Effector memory CD4-positive, alpha-beta T cell (primary cell): ENCODE measurements at regions not wholly inside any gene's neighbourhood (a gene's known extent, or its start where the extent isn't known, plus 50 kb on each side); places are given as distances from the start of the nearest gene placed in this dataset.
"Not testable (repeated sequence)": the region's sequence is repeated elsewhere in the genome, so short reads cannot be mapped to it uniquely, and the experiment has no call there.

Experiments used
- DNase-seq, 3 donors: peaks; one replicate each; pipeline ENCODE4 v3.0.0-alpha.2; 2020
- H3K27ac ChIP-seq: 2 replicates; pipeline ENCODE4 v1.7.0; 2013; ENCODE audit warnings: mild to moderate bottlenecking, low read length, moderate library complexity; ENCODE audit not compliant: insufficient read depth, poor library complexity, severe bottlenecking
- H3K27me3 ChIP-seq: replicated peaks from 2 replicates; pipeline ENCODE4 v1.7.0; 2013; ENCODE audit warnings: mild to moderate bottlenecking, low read length; ENCODE audit not compliant: insufficient read depth, control insufficient read depth, poor library complexity, severe bottlenecking
- H3K36me3 ChIP-seq: 2 replicates; pipeline ENCODE4 v1.7.0; 2013; ENCODE audit warnings: mild to moderate bottlenecking, low read length, moderate library complexity; ENCODE audit not compliant: control insufficient read depth, insufficient read depth
- H3K4me1 ChIP-seq: 2 replicates; pipeline ENCODE4 v1.7.0; 2013; ENCODE audit warnings: low read length, mild to moderate bottlenecking; ENCODE audit not compliant: control insufficient read depth, insufficient read depth, poor library complexity, severe bottlenecking
- H3K4me3 ChIP-seq: 2 replicates; pipeline ENCODE4 v1.7.0; 2013; ENCODE audit warnings: low read length, low read depth, mild to moderate bottlenecking; ENCODE audit not compliant: insufficient read depth, poor library complexity, severe bottlenecking
- H3K9me3 ChIP-seq: 2 replicates; pipeline ENCODE4 v1.7.0; 2013; ENCODE audit warnings: mild to moderate bottlenecking, low read length, moderate library complexity; ENCODE audit not compliant: control insufficient read depth

- H3K4me1 ChIP-seq: no peaks in the 10 kb centered on the region
- H3K27me3 ChIP-seq: no peaks in the 10 kb centered on the region
- no peaks in the 10 kb centered on the region for H3K9me3 ChIP-seq
- no peak for DNase-seq
- H3K4me3 ChIP-seq: no peak overlapping the region
- no peaks in the 10 kb centered on the region for H3K36me3 ChIP-seq
- H3K27ac ChIP-seq: no peak overlapping the region
Measured at GRCh38 chr3:139231555-139232281, 112.1 kb upstream of the MRPS22 start.

DNA sequence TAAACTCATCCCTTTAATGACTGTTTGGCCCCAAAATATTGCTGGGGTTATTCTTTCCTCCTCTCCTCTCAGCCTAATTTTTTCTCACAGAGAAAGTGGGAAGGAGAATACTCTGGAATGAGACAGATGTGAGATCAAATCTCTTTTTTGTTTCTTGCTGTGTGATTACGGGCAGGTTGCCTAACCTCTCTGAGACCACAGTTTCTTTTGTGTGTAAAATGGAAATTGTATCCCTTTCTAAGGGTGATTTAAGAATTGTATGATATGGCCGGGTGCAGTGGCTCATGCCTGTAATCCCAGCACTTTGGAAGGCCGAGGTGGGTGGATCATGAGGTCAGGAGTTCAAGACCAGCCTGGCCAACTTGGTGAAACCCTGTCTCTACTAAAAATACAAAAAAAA is 111.5 kb upstream of the MRPS22 start:
- not testable (repeated sequence) for DNase-seq, H3K4me3 ChIP-seq, H3K4me1 ChIP-seq, H3K27ac ChIP-seq, H3K27me3 ChIP-seq, H3K36me3 ChIP-seq, H3K9me3 ChIP-seq

DNA sequence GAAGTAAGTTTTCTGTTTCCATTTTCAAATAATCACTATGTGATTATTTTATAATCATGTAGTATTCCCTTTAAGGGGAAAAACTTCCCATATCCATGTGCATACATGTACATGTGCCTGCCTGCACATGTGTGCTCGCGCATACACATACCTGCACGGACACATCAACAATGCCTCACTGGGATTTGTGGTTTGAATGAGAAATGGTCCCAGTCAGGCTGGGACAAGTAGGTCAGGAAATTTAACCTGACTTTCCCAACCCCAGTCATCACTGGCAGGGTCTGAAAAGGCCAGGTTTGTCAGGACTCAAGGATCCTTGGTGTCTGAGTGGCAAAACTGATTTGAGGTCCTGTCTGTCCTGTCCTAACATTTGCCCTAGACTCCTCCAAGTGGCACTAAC is 109.3 kb upstream of the MRPS22 start:
- no peak overlapping the region for H3K4me3 ChIP-seq
- no peaks in the 10 kb centered on the region for H3K36me3 ChIP-seq
- no peaks in the 10 kb centered on the region for H3K4me1 ChIP-seq
- H3K27ac ChIP-seq: no peak overlapping the region
- DNase-seq: no peak
- no peaks in the 10 kb centered on the region for H3K27me3 ChIP-seq
- no peaks in the 10 kb centered on the region for H3K9me3 ChIP-seq

- DNase-seq: no peak
- Histone ChIP-seq H3K27ac (no peak overlapping the region), H3K4me1 (no peaks in the 10 kb centered on the region), H3K36me3 (no peaks in the 10 kb centered on the region), H3K4me3 (no peak overlapping the region), H3K27me3 (no peaks in the 10 kb centered on the region), H3K9me3 (no peaks in the 10 kb centered on the region)
Measured at GRCh38 chr3:139235192-139235591, 108.6 kb upstream of the MRPS22 start.

DNA sequence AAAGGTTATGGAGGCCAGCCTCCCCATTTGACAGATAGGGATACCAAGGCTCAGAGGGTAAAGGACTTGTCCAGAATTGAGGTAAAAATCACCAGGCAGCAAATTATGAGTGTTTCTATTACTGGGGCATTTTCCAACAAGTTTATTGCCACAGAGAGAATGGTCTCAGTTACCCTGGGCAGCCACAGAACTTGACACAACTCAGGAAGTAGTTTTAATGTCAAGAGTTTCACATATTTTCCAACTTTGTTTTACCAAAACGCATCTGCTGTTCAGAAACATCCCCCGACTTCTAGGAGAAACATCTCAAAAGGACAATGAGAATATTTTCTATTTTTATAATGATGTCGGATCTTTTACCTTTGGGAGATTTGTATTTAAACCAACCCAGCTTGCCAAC is 107.5 kb upstream of the MRPS22 start:
- H3K27me3 ChIP-seq: no peaks in the 10 kb centered on the region
- no peak for DNase-seq
- H3K36me3 ChIP-seq: no peaks in the 10 kb centered on the region
- H3K27ac ChIP-seq: no peak overlapping the region
- H3K4me3 ChIP-seq: no peak overlapping the region
- no peaks in the 10 kb centered on the region for H3K4me1 ChIP-seq
- H3K9me3 ChIP-seq: no peaks in the 10 kb centered on the region

DNA sequence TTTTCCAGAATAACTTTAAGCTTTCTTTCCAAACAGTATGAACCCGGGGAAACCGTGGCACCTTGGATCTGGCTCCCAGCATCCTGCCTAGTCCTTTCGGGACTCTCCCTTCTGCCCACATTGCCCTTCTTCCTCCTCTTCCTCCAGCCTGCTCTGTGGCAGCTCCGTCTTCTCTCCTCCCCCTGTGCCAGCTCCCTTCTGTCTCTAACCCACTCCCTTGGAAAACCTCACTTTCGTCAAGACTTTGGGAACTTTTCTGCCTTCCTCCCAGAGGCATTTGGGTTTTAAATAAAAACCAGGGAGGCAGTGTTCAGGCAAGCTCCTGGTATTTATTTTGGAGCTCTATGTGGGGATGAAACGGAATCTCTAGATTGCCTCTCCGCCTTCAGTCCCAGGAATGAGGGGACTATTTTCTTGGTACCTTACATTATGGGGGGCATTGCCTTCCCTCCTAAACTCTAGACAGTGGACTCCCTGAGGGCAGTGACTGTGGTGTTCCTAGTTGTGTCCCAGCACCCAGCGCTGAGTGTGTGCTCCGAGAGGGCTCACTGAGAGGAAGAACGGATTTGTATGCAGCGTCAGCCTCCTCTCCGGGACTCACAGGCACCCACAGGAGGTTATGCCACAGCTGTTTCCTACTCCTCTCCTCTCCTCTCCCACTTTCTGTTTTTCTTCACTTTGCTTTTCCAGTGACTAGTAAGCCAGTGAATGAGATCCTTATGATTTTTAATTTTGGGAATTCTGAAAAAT is 105.4 kb upstream of the MRPS22 start:
- H3K27ac ChIP-seq: no peak overlapping the region
- no peaks in the 10 kb centered on the region for H3K36me3 ChIP-seq
- H3K4me3 ChIP-seq: no peak overlapping the region
- H3K27me3 ChIP-seq: no peaks in the 10 kb centered on the region
- no peaks in the 10 kb centered on the region for H3K4me1 ChIP-seq
- no peaks in the 10 kb centered on the region for H3K9me3 ChIP-seq
- no peak for DNase-seq

GRCh38 chr3:139239550-139239949 is 104.3 kb upstream of the MRPS22 start:
- Histone ChIP-seq H3K27me3 (peaks cover 3% of the 10 kb centered on the region), H3K4me1 (no peaks in the 10 kb centered on the region), H3K4me3 (no peak overlapping the region), H3K9me3 (no peaks in the 10 kb centered on the region), H3K27ac (no peak overlapping the region), H3K36me3 (no peaks in the 10 kb centered on the region)
- DNase-seq: no peak

DNA sequence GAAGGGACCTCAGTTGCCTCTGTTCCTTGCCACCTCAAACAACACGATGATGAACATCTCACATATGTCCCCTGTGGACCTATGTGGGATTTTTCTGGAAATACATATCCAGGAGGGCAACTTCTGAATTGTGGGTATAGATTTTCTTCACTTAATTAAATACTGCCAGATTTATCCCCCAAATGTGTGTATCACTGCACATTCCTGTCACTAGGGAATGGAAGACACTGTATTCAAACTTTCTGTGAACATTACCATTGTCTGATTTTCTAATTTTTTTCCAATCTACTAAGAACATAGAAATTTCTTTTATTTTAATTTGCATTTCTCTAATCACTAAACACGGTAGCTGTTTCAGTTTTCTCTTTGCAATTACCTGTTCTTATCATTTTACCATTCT is 102.0 kb upstream of the MRPS22 start:
- H3K4me1 ChIP-seq: no peaks in the 10 kb centered on the region
- H3K9me3 ChIP-seq: no peaks in the 10 kb centered on the region
- H3K27ac ChIP-seq: no peak overlapping the region
- peaks cover 3% of the 10 kb centered on the region for H3K27me3 ChIP-seq
- no peak for DNase-seq
- no peaks in the 10 kb centered on the region for H3K36me3 ChIP-seq
- H3K4me3 ChIP-seq: no peak overlapping the region

GRCh38 chr3:139243710-139244109 is 100.1 kb upstream of the MRPS22 start:
- DNase-seq: no peak
- peaks cover 3% of the 10 kb centered on the region for H3K27me3 ChIP-seq
- H3K27ac ChIP-seq: no peak overlapping the region
- H3K4me1 ChIP-seq: no peaks in the 10 kb centered on the region
- no peak overlapping the region for H3K4me3 ChIP-seq
- H3K9me3 ChIP-seq: no peaks in the 10 kb centered on the region
- no peaks in the 10 kb centered on the region for H3K36me3 ChIP-seq

- no peaks in the 10 kb centered on the region for H3K4me1 ChIP-seq
- no peaks in the 10 kb centered on the region for H3K36me3 ChIP-seq
- H3K4me3 ChIP-seq: no peak overlapping the region
Measured at GRCh38 chr3:139248593-139249255, 95.1 kb upstream of the MRPS22 start.

More at GRCh38 chr3:139248593-139249255, 95.1 kb upstream of the MRPS22 start:
- no peak for DNase-seq
- Histone ChIP-seq H3K27ac (no peak overlapping the region), H3K9me3 (no peaks in the 10 kb centered on the region), H3K27me3 (peaks cover 9% of the 10 kb centered on the region)
